ENCODE measurements at regions not wholly inside any gene's neighbourhood (a gene's known extent, or its start where the extent isn't known, plus 50 kb on each side); places are given as distances from the start of the nearest gene placed in this dataset.

GRCh38 chr2:49359721-49360406, 205.5 kb upstream of the FSHR start:
- TF ChIP-seq POLR2A (IDR thresholded peaks at IDR 0.05) = no peak
- TF ChIP-seq, protein P1, sequence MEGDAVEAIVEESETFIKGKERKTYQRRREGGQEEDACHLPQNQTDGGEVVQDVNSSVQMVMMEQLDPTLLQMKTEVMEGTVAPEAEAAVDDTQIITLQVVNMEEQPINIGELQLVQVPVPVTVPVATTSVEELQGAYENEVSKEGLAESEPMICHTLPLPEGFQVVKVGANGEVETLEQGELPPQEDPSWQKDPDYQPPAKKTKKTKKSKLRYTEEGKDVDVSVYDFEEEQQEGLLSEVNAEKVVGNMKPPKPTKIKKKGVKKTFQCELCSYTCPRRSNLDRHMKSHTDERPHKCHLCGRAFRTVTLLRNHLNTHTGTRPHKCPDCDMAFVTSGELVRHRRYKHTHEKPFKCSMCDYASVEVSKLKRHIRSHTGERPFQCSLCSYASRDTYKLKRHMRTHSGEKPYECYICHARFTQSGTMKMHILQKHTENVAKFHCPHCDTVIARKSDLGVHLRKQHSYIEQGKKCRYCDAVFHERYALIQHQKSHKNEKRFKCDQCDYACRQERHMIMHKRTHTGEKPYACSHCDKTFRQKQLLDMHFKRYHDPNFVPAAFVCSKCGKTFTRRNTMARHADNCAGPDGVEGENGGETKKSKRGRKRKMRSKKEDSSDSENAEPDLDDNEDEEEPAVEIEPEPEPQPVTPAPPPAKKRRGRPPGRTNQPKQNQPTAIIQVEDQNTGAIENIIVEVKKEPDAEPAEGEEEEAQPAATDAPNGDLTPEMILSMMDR (IDR thresholded peaks at IDR 0.05) = no peak
